ENCODE measurements at regions not wholly inside any gene's neighbourhood (a gene's known extent, or its start where the extent isn't known, plus 50 kb on each side); places are given as distances from the start of the nearest gene placed in this dataset.

DNA sequence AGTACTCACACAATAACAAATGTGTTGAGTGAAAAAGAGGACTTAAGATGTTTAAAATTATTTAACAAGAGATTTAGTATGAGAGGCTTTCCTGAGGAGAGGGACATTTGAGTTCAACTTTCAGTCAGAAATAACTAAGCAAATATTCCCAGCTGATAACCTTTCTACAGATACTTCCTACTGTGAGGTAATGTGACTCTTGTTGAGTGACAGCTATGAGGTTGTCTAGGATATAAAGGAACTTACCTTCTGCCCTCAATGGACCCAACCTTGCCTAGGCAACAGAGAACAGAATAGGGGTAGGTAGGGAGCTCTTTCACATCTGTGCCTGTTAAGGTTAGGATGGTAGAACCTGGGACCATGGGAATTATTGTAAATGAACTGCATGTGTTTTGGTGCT lies 54.7 kb downstream of the GLUD2 start:
- no peak for DNase-seq

DNA sequence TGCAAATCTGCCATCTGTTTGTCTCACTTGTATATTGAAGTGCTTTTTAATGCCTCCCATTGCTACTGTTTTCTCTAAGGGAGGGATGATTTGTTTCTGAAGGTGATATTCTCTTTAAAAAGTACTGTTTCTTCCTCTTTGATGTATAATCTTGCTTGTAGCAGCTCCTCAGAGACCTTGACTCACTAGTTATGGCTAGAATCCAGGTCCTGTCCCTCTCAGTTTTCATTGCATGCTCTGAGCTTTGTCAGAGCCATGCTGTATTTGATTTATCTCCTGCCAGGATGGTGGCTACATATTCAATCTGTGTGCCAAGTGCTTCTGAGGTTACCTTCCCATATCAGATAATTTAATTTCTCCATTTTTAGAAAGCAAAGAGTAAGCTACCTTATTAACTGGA lies 56.0 kb downstream of the GLUD2 start:
- DNase-seq: no peak

DNA sequence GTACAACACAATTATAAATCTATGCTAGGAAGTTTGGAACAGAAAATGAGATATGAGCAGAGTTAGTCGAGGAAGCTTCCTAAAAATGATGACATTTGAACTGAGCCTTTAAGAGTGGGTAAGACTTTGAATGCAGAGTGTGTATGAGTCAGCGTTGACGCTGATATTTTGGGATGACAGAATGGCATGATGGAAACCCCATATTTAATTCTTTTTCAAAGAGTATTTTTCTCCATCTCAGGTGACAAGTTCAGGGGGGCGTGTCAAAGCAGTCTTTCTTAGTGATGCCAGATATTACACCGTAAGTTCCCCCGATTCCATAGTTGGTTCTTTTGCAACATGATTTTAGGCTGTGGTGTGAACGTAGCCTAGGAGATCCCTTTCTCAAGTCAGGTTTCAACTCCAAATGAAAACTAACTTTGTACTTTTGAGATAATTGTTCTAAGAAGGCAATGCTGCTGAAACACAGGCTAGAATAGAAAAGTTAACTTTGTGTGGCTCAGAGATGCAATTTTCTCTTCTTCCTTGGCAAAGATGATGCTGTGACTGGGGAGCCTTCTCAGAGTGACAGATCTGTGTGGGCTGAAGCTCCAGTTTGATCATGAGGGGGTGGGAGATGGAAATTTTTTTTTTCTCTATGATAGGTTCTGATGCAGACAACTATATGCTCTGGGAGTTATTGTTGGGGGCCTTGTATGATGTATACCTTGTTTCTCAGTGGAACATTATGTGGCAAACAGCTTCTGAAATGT lies 59.2 kb downstream of the GLUD2 start:
- DNase-seq: no peak

DNA sequence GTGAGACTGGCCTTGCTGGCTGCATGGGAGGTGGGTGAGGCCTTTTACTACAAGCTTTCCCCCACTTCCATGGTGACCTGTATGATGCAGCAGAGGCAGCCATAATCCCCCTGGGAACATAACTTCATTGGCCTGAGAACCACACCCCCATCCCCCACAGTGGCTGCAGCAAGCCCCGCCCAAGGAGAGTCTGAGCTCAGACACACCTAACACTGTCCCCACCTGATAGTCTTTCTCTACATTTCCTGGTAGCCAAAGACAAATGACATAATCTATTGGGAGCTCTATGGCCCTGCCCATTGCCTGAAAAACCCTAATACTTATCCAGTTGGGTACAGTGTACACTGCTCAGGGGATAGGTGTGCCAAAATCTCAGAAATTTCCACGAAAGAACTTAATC lies 62.6 kb downstream of the GLUD2 start:
- no peak for DNase-seq

DNA sequence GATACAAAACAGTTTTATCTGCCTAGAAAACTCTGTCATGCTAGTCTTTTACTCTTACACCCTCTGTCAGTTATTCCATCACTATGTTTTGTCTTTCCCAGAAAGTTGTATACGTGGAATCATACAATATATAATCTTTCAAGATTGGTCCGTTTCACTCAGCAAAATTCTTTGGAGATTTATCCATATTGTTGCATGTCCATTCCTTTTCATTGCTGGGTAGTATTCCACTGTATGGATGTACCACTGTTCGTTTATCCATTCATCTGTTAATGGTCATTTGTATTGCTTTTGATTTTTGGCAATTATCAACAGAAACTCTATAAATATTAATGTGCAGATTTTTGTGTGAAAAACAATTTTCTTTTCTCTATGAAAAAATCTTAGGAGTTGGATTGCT lies 63.1 kb downstream of the GLUD2 start:
- no peak for DNase-seq

DNA sequence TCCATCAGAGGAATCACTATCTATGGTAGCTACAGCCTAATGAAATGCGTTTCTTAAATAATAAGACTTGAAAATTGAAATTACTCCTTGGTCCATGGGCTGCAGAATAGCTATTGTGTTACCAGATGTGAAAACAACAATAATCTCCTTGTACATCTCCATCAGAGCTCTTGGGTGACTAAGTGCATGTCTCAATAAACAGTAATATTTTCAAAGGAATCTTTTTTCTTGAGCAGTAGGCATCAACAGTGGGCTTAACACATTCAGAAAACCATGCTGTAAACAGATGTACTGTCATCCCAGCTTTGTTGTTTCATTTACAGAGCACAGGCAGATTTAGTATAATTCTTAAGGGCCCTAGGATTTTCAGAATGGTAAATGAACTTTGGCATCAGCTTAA lies 67.3 kb downstream of the GLUD2 start:
- DNase-seq: no peak

DNA sequence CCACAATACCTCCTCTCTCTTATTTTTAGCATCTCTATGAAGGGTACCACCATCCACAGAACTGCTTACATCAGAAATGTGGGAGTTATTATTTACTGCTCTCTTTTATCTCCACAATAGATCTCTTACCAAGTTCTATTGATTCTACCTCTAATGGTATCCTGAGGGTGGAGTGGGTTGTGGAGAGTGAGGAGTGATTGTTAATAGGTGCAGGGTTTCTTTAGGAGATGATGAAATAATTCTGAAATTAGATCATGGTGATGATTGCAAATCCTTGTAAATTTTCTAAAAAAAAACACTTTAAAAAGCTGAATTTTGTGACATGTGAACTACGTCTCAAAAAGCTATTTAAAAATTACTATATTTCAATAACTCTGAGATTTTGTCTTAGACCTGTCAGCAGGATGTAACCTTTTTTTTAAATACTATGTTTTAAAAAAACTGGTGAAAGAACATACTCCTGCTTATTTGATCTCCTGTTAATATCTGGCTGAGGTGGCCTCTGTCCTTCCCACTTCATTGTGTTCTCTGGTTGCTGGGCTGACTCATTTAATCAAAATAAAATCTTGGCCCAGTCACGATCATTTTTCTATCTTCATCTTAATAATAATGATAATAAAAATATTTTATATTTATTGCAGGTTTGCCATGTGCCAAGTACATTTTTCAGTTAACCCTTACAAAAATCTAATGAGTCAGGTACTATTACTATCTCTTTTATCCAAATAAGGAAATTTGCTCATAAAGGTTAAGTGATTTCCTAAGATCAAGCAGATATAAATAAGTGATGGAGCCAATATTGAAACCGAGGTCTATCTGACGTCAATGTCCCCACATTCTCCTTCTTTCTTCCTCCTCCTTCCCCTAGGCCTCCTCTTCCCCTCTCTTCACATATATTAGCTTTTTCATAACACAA lies 73.5 kb downstream of the GLUD2 start:
- DNase-seq: no peak

DNA sequence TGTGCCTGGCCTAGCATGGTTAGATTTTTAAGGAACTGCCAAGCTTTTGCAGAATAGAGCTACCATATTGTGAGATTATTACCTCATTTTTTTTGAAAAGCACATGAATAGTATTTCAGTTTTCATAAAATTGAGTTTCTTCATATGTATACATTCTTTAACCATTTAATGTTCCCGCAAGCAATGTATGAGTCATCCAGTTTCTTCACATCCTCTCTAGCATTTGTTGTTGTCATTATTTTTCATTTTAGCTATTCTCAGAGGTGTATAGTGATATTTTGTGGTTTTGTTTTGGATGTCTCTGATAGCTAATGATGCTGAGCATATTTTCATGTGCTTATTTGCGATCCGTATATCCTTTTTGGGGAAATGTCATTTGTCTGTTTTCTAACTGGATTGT lies 74.9 kb downstream of the GLUD2 start:
- no peak for DNase-seq

DNA sequence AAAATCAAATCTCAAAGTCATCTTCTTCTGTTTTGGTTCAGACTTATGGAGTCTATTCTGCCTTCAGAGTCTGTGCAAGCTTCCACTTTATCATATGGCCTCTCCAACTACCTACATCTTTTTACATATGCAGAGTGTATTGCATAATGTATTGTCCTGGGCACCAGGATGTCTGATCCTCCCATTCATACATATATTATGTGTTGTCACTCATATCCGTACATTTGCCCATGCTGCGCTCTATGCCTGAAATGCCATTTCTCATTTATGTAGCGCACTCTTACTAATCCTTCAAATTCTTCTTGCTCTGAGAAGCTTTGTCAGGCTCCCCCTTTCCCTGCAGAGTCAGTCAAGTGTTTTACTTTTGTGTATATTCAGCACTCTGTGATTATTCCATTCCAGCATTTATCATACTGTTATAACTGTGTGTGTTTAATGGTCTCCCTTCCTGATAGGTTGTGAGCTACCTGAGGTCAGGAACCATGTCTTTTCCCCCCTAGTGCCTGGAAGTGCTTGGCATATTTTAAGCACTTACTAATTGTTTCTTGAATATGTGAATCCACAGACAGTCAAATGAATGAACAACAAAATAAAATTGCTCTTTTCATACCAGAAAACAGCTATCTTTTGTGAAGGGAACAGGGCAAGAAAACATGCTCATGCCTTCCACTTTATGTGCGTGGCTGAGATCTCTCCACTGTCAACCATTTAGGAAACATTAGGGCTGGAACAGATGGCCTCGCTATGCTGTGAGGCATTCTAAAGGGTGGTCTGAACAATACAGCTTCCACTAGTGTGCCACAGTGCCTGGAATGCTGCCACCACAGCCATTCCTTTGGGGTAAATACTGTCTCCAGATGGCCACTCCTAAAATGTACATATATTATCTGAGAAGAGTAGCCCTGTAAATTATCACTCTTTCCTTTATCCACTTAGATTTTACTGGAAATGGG lies 81.8 kb downstream of the GLUD2 start:
- no peak for DNase-seq

DNA sequence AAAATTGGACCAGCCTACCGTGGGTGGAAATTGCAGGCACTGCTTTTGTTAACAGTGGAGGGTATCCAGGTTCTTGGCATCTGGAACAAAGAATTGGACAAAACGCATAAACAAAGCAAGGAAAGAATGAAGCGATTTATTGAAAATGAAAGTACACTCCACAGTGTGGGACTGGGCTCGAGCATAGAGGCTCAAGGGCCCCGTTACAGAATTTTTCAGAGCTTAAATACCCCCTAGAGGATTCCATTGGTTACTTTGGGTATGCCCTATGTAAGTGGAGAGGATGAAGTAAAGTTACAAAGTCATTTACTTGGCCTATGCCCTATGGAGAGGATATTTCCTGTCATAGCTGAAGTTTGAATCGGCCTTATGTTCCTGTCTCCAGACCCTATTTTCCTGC lies 85.3 kb downstream of the GLUD2 start:
- no peak for DNase-seq

DNA sequence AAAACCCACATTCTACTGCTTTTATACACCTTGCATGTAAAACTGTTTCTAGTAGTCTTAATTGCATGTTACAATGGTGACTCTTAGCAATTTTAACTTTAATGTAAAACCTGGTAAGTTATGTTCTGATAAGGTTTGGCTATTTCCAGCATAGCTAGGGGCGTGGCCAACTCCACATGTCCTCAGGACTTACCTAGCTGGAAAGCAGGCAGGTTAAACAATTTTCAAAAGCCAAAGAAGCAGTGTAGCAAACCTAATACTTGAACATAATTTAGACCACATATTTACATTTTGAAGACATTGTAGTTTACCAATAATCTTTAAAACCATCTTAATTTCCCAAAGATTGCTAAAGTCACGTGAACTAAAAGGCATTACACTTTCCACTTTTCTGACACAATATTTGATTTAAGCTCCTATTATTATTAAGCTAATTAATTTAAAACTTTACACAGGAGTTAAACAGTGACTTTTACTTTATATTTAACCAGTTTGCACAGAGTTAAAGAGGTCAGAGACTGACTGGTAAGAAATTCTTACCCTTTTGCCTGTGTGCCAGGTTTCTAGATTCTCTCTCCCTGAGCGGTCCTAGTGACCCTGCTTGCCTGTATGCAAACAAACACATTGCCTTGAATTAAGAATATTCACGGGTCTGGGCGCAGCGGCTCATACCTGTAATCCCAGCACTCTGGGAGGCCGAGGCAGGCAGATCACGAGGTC lies 88.2 kb downstream of the GLUD2 start:
- DNase-seq: no peak

DNA sequence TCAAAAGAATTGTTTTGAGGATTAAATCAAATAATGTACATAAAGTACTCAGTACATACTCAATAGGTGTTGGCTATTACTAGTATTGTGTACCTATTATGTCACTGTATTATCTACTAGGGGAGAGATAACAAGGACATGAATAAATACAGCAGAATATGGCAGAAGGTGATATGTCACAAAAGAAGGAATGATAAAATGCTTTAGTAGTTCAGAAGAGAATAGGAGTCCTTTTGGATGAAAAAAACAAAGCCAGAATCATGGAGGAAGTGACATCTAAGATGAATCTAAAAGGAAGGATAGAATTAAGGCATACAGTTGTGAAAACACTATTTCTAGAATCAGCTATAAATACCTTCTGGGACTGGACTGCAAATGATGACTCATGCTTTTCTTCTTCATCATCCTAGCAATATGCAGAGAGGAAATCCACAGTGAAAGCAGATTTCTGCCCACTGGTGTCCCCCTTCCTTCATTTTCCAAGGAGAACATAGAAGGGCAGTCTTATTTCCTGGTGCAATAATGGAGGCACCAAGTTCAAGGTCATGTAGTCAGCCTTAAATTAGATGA lies 98.7 kb downstream of the GLUD2 start:
- no peak for DNase-seq

DNA sequence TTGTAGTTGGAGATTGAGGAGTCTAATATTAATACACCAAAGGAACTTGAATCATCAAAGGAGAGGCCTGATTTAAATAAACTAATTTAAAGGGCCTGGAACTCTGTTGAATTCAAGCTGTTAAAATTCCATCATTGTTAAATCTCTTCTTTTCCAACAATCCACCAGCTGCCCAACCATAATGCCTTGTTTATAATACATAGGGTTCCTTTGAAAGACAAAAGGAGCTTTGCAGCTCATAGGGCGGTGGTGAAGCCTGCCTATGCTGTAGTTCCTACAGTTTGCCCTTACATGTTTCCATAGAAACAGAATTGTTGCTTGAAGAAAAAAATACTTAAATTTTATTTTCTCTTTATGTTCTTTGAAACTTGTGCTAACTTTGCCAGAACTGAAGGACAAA lies 102.8 kb downstream of the GLUD2 start:
- no peak for DNase-seq

DNA sequence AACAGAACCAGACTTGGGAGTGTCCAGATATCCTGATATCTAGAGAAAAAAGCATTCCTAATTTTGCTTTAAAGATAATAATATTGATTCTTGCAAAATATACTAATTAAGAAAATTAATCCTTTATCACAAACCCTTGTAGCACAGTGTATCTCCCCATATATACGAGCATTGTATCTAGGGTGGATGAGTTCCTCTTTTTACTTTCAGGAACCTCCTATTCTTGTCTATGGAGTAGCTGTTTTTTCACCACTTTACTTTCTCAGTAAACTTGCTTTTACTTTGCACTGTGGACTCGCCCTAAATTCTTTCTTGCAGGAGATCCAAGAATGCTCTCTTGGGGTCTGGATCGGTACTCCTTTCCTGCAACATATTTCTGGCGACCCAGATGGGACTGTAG lies 103.9 kb downstream of the GLUD2 start:
- DNase-seq: no peak

DNA sequence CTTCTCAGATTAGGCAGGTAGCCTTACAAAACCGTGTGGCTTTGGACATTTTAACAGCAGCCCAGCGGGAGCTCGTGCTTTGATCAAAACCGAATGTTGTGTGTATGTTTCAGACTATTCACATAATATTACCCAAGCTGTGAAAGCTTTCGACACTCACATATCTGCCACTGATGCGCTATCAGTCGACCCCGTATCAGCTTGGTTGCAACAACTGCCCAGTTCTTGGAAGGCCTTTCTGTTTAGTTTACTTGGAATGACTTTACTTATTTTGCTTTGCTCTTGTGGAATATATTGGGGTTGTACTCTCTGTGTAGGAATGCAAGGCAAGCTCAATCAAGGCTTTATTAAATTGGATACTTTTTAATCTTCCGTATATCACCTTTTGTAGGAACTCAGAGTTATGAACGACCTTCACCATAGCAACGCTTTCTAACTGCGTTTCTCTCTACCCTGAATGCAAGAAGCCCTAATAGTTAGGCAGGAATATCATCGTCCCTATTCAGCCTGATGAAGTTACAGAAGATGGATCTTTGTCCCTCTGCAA lies 107.5 kb downstream of the GLUD2 start:
- DNase-seq: no peak

DNA sequence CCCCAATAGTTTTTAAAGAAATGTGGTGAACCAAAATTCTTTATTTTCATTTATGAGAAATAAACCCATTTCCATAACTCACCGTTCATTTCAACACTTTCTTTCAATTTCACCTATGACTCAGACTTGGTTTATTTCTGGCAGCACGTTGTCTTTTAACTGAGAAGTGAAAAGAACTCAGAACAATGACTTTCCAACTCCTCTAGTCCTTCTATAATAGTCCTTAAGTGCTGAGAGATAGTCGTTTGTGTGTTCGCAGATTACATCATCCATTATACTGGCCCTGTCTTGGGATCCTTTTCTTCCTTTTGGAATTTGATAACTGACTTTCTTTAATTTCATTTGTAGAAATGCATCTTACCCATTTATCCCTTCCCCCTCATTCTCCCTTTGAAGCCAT lies 113.6 kb downstream of the GLUD2 start:
- no peak for DNase-seq

DNA sequence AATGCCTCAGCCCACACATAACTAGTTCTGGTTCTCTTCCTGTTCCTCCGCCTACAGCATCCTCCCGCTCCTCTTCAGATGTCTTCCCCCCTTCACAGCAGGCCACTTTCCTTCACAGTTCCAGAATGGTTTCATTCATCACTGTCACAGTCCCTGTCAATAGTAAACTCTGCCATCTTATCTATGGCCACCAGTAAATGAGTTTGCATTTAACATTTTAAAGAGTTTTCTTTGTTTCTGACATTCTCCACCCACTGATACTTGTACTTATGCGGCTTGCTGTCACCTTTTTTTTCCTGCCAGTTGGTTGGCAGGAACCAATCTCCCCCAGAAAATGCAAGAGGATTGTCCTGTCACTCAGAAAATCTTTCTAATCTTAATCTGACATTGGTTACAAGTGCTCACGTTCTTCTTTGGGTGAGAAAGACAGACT lies 114.1 kb downstream of the GLUD2 start:
- DNase-seq: no peak

DNA sequence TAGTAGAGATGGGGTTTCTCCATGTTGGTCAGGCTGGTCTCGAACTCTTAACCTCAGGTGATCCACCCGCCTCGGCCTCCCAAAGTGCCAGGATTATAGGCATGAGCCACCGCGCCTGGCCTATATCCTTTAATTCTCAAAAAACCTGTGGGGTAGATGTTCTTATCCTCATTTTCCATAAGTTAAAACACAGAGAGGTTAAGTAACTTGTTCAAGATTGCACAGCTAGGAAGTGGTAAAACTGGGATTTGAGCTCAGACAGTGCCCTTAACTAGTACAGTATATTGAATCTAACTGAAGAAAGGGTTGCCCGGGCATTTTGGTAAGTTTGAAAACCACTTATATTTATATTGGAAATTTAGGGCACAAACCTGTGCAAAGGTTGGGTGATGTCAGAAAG lies 116.0 kb downstream of the GLUD2 start:
- no peak for DNase-seq

DNA sequence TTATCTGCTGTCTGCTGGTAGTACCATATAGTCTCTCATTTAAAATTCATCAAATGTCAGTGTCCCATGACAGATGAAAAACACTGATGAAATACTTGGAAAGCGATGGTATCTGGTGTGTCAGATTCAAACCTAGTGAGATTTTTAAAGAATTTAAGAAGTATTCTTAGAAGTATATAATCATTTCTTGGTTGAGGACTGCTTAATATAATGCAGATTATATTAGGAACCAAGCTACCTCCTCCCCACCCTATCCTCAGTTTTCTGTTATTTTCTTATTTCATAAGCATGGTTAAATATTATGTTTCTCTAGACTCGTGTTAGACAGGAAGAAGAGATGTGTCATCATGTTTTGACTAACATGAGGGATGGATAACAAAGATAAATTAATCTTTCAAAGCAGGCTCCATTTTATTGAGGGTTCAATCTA lies 118.5 kb downstream of the GLUD2 start:
- no peak for DNase-seq

DNA sequence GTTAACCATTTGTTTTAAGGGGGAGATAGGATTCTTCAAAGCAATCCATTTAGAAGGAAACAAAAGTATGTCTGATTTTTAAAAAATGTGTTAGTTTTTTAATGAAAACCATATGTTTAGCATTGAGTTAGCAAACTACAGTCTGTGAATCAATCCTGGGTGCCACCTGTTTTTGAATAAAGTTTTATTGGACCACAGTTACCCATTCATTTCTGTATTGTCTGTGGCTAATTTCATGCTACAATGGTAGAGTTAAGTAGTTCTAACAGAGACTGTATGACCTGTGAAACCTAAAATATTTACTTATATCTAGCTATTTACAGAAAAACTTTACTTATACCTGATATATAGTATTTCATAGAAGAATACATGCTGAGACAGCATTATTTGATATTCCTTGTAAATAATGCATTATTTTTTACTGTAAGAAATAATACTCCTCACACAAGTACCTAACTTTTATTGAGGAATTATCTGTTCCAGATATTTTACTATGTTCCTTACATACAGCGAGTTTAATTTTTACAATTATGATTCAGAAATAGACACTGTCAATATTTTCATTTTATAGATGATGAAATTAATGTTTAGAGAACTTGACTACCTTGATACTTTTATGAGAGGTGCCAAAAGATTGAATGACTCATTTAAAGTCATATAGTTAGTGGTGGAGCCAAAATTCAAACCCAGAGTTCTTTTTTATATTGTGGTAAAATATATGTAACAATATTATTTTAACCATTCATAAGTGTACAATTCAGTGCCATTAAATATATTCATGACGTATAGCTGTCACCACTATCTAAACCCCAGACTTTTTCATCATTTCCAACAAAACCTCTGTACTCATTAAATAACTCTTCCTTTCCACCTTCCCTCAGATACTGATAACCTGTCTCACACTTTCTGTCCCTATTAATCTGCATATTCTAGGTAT lies 122.0 kb downstream of the GLUD2 start:
- no peak for DNase-seq

DNA sequence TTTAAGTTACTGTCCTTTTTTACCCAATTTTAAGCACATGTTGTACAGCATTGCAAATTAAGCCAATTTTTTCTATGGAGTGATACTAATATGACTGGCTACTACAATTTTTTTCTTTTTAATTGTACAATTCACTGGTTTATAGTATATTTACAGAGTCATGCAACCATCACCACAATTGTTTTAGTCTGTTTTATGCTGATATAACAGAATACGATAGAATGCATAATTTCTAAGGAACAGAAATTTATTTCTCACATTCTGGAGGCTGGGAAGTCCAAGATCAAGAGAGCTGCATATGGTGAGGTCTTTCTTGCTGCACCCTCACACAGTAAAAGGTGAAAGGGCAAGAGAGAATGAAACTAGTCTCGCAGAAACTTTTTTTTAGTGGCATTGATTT lies 125.3 kb downstream of the GLUD2 start:
- DNase-seq: no peak

Data from NCI-H187 (cell line).